ENCODE measurements at regions not wholly inside any gene's neighbourhood (a gene's known extent, or its start where the extent isn't known, plus 50 kb on each side); places are given as distances from the start of the nearest gene placed in this dataset.

DNA sequence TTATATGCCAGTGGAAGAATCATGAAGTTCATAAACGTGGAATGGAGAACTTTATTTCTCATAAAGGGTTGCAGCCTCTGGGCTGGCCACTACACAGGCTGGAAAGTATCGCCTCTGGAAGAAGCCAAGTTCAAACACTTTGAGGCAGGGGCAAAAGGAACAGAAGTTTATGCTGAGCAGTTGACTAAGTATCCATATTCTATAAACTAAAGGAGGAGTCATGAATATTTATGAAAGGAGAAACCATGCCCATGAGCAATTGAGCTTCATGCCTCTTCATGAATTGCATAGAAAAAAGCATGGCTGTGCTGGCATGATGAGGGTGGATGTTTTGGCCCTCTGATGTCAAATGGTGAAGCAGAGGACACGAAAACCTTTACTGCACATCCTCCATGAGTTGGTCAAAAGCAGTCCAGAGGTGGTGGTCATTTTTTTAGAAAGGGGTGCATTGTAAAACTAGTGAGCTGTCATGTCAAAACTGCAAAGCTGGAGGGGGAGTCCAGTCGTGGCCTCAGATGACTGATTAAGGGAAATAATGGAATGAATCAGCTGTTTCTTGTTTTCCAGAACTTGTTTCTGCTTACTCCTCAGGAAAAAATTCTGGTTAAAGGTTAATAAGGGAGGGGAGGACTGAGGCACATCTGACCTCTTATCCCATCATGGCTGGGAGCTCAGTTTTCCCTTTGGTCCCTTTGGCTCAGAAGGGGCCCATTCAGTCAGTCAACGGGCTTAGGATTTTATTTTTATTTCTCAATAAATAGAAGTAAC is 276.7 kb downstream of the CHL1 start:
- no peak for DNase-seq (ENCODE audit: low read depth in 2 of 2)
- TF ChIP-seq, protein P1, sequence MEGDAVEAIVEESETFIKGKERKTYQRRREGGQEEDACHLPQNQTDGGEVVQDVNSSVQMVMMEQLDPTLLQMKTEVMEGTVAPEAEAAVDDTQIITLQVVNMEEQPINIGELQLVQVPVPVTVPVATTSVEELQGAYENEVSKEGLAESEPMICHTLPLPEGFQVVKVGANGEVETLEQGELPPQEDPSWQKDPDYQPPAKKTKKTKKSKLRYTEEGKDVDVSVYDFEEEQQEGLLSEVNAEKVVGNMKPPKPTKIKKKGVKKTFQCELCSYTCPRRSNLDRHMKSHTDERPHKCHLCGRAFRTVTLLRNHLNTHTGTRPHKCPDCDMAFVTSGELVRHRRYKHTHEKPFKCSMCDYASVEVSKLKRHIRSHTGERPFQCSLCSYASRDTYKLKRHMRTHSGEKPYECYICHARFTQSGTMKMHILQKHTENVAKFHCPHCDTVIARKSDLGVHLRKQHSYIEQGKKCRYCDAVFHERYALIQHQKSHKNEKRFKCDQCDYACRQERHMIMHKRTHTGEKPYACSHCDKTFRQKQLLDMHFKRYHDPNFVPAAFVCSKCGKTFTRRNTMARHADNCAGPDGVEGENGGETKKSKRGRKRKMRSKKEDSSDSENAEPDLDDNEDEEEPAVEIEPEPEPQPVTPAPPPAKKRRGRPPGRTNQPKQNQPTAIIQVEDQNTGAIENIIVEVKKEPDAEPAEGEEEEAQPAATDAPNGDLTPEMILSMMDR (IDR thresholded peaks at IDR 0.05; ENCODE audit: low read depth, low read length), result no peak
- H3K4me3 ChIP-seq (replicated peaks in 1 of 2; ENCODE audit: low read depth in 2 of 2, low read length in 2 of 2), result no peak overlapping the region

GRCh38 chr3:474828-475227 is 278.3 kb downstream of the CHL1 start:
- DNase-seq (ENCODE audit: low read depth in 2 of 2), result no peak
- no peak overlapping the region for H3K4me3 ChIP-seq (replicated peaks in 1 of 2; ENCODE audit: low read depth in 2 of 2, low read length in 2 of 2)
- TF ChIP-seq, protein P1 (IDR thresholded peaks at IDR 0.05; ENCODE audit: low read depth, low read length), result no peak

GRCh38 chr3:480070-480469 is 283.5 kb downstream of the CHL1 start:
- H3K4me3 ChIP-seq (replicated peaks in 1 of 2; ENCODE audit: low read depth in 2 of 2, low read length in 2 of 2), result no peak overlapping the region
- TF ChIP-seq, protein P1 (IDR thresholded peaks at IDR 0.05; ENCODE audit: low read depth, low read length), result no peak
- no peak for DNase-seq (ENCODE audit: low read depth in 2 of 2)

- TF ChIP-seq, protein P1 (IDR thresholded peaks at IDR 0.05; ENCODE audit: low read depth, low read length), result no peak
- H3K4me3 ChIP-seq (replicated peaks in 1 of 2; ENCODE audit: low read depth in 2 of 2, low read length in 2 of 2), result no peak overlapping the region
- no peak for DNase-seq (ENCODE audit: low read depth in 2 of 2)
These were observed 284.5 kb downstream of the CHL1 start for GRCh38 chr3:481111-481510.

- H3K4me3 ChIP-seq (replicated peaks in 1 of 2; ENCODE audit: low read depth in 2 of 2, low read length in 2 of 2), result no peak overlapping the region
- TF ChIP-seq, protein P1 (IDR thresholded peaks at IDR 0.05; ENCODE audit: low read depth, low read length), result no peak
- peak; percentile 3 to 4 for DNase-seq (ENCODE audit: low read depth in 2 of 2)
These were observed 285.1 kb downstream of the CHL1 start for GRCh38 chr3:481680-482079.

GRCh38 chr3:482479-482878 is 285.9 kb downstream of the CHL1 start:
- TF ChIP-seq, protein P1 (IDR thresholded peaks at IDR 0.05; ENCODE audit: low read depth, low read length), result no peak
- no peak for DNase-seq (ENCODE audit: low read depth in 2 of 2)

GRCh38 chr3:484341-484740 is 287.8 kb downstream of the CHL1 start:
- peak in 1 of 2 donors; percentile 7 for DNase-seq (ENCODE audit: low read depth in 2 of 2)
- TF ChIP-seq, protein P1 (IDR thresholded peaks at IDR 0.05; ENCODE audit: low read depth, low read length), result no peak
- no peak overlapping the region for H3K4me3 ChIP-seq (replicated peaks in 1 of 2; ENCODE audit: low read depth in 2 of 2, low read length in 2 of 2)

More at GRCh38 chr3:482479-482878, 285.9 kb downstream of the CHL1 start:
- H3K4me3 ChIP-seq (replicated peaks in 1 of 2; ENCODE audit: low read depth in 2 of 2, low read length in 2 of 2), result no peak overlapping the region
